Uterus (tissue), 3 donors: ENCODE measurements at regions not wholly inside any gene's neighbourhood (a gene's known extent, or its start where the extent isn't known, plus 50 kb on each side); places are given as distances from the start of the nearest gene placed in this dataset.
A peak's percentile ranks its signal among the peaks of the same experiment; 100 is the strongest.

Source experiments
- DNase-seq, 2 donors: peaks; one replicate each; pipeline ENCODE4 v3.0.0-alpha.2; 2019 to 2020
- H3K27ac ChIP-seq, 2 donors: fragments of 200-600 bp; sonication (generic); 1 replicate in 1 of 2; 2 replicates in 1 of 2; pipeline ENCODE4 v1.5.1; 2016 to 2018
- H3K27me3 ChIP-seq, 2 donors: fragments of 200-600 bp; sonication (generic); one replicate each; pipeline ENCODE4 v1.5.1; 2018 to 2019; ENCODE audit warnings: control low read depth in 1 of 2
- H3K36me3 ChIP-seq, 2 donors: fragments of 200-600 bp; sonication (generic); one replicate each; pipeline ENCODE4 v1.5.1; 2019; ENCODE audit warnings: control low read depth in 1 of 2
- H3K4me1 ChIP-seq, 2 donors: fragments of 200-600 bp; sonication (generic); one replicate each; pipeline ENCODE4 v1.5.1; 2018 to 2019; ENCODE audit warnings: control low read depth in 1 of 2
- H3K4me3 ChIP-seq, 2 donors: fragments of 200-600 bp; sonication (generic); 1 replicate in 1 of 2; 2 replicates in 1 of 2; pipeline ENCODE4 v1.5.1; 2018 to 2019; ENCODE audit warnings: mild to moderate bottlenecking in 1 of 2
- H3K9me3 ChIP-seq, 2 donors: fragments of 200-600 bp; sonication (generic); one replicate each; pipeline ENCODE4 v1.5.1; 2019; ENCODE audit warnings: control low read depth in 1 of 2
- CTCF ChIP-seq, 4 experiments: fragments of 200-600 bp in 2 of 4; fragments of 450-650 bp in 2 of 4; sonication (generic) in 2 of 4; IDR thresholded peaks; one replicate each; pipeline ENCODE4 v1.5.1; 2016 to 2019; ENCODE audit warnings: antibody characterized with exemption in 4 of 4, mild to moderate bottlenecking in 2 of 4, moderate library complexity in 1 of 4
- POLR2A ChIP-seq, 2 donors: fragments of 450-650 bp; IDR thresholded peaks; one replicate each; pipeline ENCODE4 v1.6.1; 2016; ENCODE audit warnings: antibody characterized with exemption in 2 of 2, mild to moderate bottlenecking in 1 of 2, moderate library complexity in 1 of 2
- intact Hi-C: fragments of 100-400 bp; cut with DNase I; formaldehyde crosslinking; loops from one replicate; pipeline ENCODE4 v1.15.1; 2023; ENCODE audit warnings: low total_unique reads
- donor health status: DM: yes; HTN: yes; CAD: no.

GRCh38 chr15:39300451-39301153 is 280.3 kb upstream of the THBS1 start:
- no peaks in the 10 kb centered on the region for H3K9me3 ChIP-seq
- intact Hi-C loops: no loop called here
- TF ChIP-seq CTCF (IDR thresholded peaks at IDR 0.05) (no peak), POLR2A (IDR thresholded peaks at IDR 0.05) (no peak)
- no peaks in the 10 kb centered on the region for H3K36me3 ChIP-seq
- H3K4me3 ChIP-seq: no peak overlapping the region
- no peak for DNase-seq
- no peaks in the 10 kb centered on the region for H3K4me1 ChIP-seq
- peak overlapping the region; percentile 50 to 67 for H3K27ac ChIP-seq
- no peaks in the 10 kb centered on the region for H3K27me3 ChIP-seq

GRCh38 chr15:39301589-39301999 is 279.3 kb upstream of the THBS1 start:
- no peaks in the 10 kb centered on the region for H3K4me1 ChIP-seq
- no peaks in the 10 kb centered on the region for H3K9me3 ChIP-seq
- no peak overlapping the region for H3K4me3 ChIP-seq
- H3K27ac ChIP-seq: peak overlapping the region; percentile 50 to 67
- no peaks in the 10 kb centered on the region for H3K27me3 ChIP-seq
- DNase-seq: peak; percentile 16 to 26
- intact Hi-C loops: no loop called here
- no peaks in the 10 kb centered on the region for H3K36me3 ChIP-seq
- TF ChIP-seq CTCF (IDR thresholded peaks at IDR 0.05): no peak
- no peak for TF ChIP-seq POLR2A (IDR thresholded peaks at IDR 0.05)

- intact Hi-C loops: no loop called here
- Histone ChIP-seq H3K4me1 (no peaks in the 10 kb centered on the region), H3K4me3 (no peak overlapping the region), H3K36me3 (no peaks in the 10 kb centered on the region), H3K9me3 (no peaks in the 10 kb centered on the region), H3K27ac (no peak overlapping the region), H3K27me3 (no peaks in the 10 kb centered on the region)
- TF ChIP-seq POLR2A (IDR thresholded peaks at IDR 0.05) (no peak), CTCF (IDR thresholded peaks at IDR 0.05) (no peak)
- no peak for DNase-seq
Observed at GRCh38 chr15:39302936-39303335, 277.9 kb upstream of the THBS1 start.

- intact Hi-C loops: no loop called here
- DNase-seq: no peak
- Histone ChIP-seq H3K36me3 (no peaks in the 10 kb centered on the region), H3K9me3 (no peaks in the 10 kb centered on the region), H3K4me3 (no peak overlapping the region), H3K4me1 (no peaks in the 10 kb centered on the region), H3K27me3 (no peaks in the 10 kb centered on the region), H3K27ac (no peak overlapping the region)
- no peak for TF ChIP-seq POLR2A (IDR thresholded peaks at IDR 0.05)
- TF ChIP-seq CTCF (IDR thresholded peaks at IDR 0.05): no peak
Observed at GRCh38 chr15:39304201-39304841, 276.6 kb upstream of the THBS1 start.

- intact Hi-C loops: no loop called here
- Histone ChIP-seq H3K27me3 (no peaks in the 10 kb centered on the region), H3K4me3 (no peak overlapping the region), H3K36me3 (no peaks in the 10 kb centered on the region), H3K4me1 (no peaks in the 10 kb centered on the region), H3K9me3 (no peaks in the 10 kb centered on the region), H3K27ac (no peak overlapping the region)
- no peak for TF ChIP-seq CTCF (IDR thresholded peaks at IDR 0.05)
- no peak for TF ChIP-seq POLR2A (IDR thresholded peaks at IDR 0.05)
- no peak for DNase-seq
Observed at GRCh38 chr15:39304931-39305728, 275.7 kb upstream of the THBS1 start.
